Endothelial cell of umbilical vein (primary cell): ENCODE measurements at regions not wholly inside any gene's neighbourhood (a gene's known extent, or its start where the extent isn't known, plus 50 kb on each side); places are given as distances from the start of the nearest gene placed in this dataset.

ENCODE experiments used
- BruUV-seq: library from RNA; stranded (reverse); fragments of 400-500 nt; replicated peaks from 2 replicates; lab custom pipeline; 2021; lab: Mats Ljungman, UMichigan
- CTCF ChIA-PET: fragments of 300-600, 350-600 bp; sonication (Branson Sonifier 250); formaldehyde crosslinking; loops from one replicate; lab custom pipeline; 2021; ENCODE audit warnings: antibody characterized with exemption, inconsistent platforms; lab: Charles Lee
- POLR2A ChIA-PET: fragments of 300-600, 350-600 bp; sonication (Branson Sonifier 250); formaldehyde crosslinking; loops from one replicate; lab custom pipeline; 2021; ENCODE audit warnings: antibody characterized with exemption, inconsistent platforms; lab: Charles Lee
- DNase-seq: peaks from one replicate; pipeline ENCODE4 v3.0.0-alpha.2; 2011; ENCODE audit warnings: low read depth, low spot score
- FAIRE-seq: peaks from 2 replicates; lab custom pipeline; 2011; peaks lifted over from hg19 to GRCh38; lab: Jason Lieb, UNC
- H2AFZ ChIP-seq: 2 replicates; pipeline ENCODE4 v1.6.0; 2012; ENCODE audit warnings: low read depth, low read length, control low read depth, inconsistent platforms
- H3K27ac ChIP-seq: 2 replicates; pipeline ENCODE4 v1.5.1; 2011; ENCODE audit warnings: low read depth, mild to moderate bottlenecking, control low read depth, low read length, moderate library complexity; ENCODE audit not compliant: insufficient read depth
- H3K27me3 ChIP-seq, 2 experiments: 2 replicates each; pipeline versions ENCODE4 v1.6.0 to v1.6.1; 2011; ENCODE audit warnings: low read length in 2 of 2, mixed read lengths in 1 of 2; ENCODE audit not compliant: control insufficient read depth in 2 of 2, insufficient read depth in 2 of 2
- H3K36me3 ChIP-seq, 2 experiments: 2 replicates in 1 of 2; 3 replicates in 1 of 2; pipeline ENCODE4 v1.5.1; 2011; ENCODE audit warnings: low read length in 2 of 2, mild to moderate bottlenecking in 1 of 2, moderate library complexity in 1 of 2; ENCODE audit not compliant: control insufficient read depth in 2 of 2, insufficient read depth in 2 of 2; ENCODE audit errors: extremely low read depth in 1 of 2
- H3K4me1 ChIP-seq: 3 replicates; pipeline ENCODE4 v1.5.1; 2011; ENCODE audit warnings: mild to moderate bottlenecking, low read length; ENCODE audit not compliant: control insufficient read depth, insufficient read depth; ENCODE audit errors: extremely low read depth
- H3K4me2 ChIP-seq: 2 replicates; pipeline ENCODE4 v1.6.1; 2011; ENCODE audit warnings: low read length, control low read depth, mixed read lengths; ENCODE audit not compliant: insufficient read depth
- H3K4me3 ChIP-seq, 3 experiments: fragments of 200-600 bp in 1 of 3; sonication (generic), shearing (Covaris generic) in 1 of 3; replicated peaks in 1 of 3; 2 replicates each; pipeline ENCODE4 v1.5.1; 2011 to 2016; ENCODE audit warnings: control low read depth in 3 of 3, low read length in 3 of 3, mild to moderate bottlenecking in 2 of 3, inconsistent platforms in 1 of 3, low read depth in 1 of 3, moderate library complexity in 1 of 3; ENCODE audit not compliant: insufficient read depth in 1 of 3
- H3K79me2 ChIP-seq: 2 replicates; pipeline ENCODE4 v1.6.0; 2012; ENCODE audit warnings: low read length, inconsistent platforms; ENCODE audit not compliant: control insufficient read depth, insufficient read depth
- H3K9ac ChIP-seq: replicated peaks from 2 replicates; pipeline ENCODE3; 2011; ENCODE audit warnings: low read length, control low read depth; ENCODE audit not compliant: insufficient read depth; ENCODE audit errors: extremely low read depth
- H3K9me1 ChIP-seq: replicated peaks from 3 replicates; pipeline ENCODE4 v1.6.0; 2011; ENCODE audit warnings: mild to moderate bottlenecking, low read length; ENCODE audit not compliant: control insufficient read depth, insufficient read depth; ENCODE audit errors: extremely low read depth
- H3K9me3 ChIP-seq: replicated peaks from 2 replicates; pipeline ENCODE4 v1.5.1; 2012; ENCODE audit warnings: low read length, inconsistent platforms; ENCODE audit not compliant: control insufficient read depth, insufficient read depth
- H4K20me1 ChIP-seq: replicated peaks from 2 replicates; pipeline ENCODE3; 2011; ENCODE audit warnings: mild to moderate bottlenecking, low read length; ENCODE audit not compliant: control insufficient read depth, insufficient read depth; ENCODE audit errors: extremely low read depth
- EZH2 ChIP-seq: IDR thresholded peaks from 2 replicates; pipeline ENCODE4 v1.6.1; 2012; ENCODE audit warnings: borderline replicate concordance, low read depth, mild to moderate bottlenecking, moderate library complexity, low read length, inconsistent platforms; ENCODE audit not compliant: severe bottlenecking
- FOS ChIP-seq: IDR thresholded peaks from 2 replicates; pipeline ENCODE4 v1.6.1; 2011; ENCODE audit warnings: mild to moderate bottlenecking, low read length, moderate library complexity, borderline replicate concordance; ENCODE audit not compliant: insufficient read depth
- GATA2 ChIP-seq: IDR thresholded peaks from 2 replicates; pipeline ENCODE4 v1.7.0; 2011; ENCODE audit warnings: low read depth, mild to moderate bottlenecking, moderate library complexity, mixed read lengths, low read length; ENCODE audit not compliant: insufficient read length, insufficient read depth
- JUN ChIP-seq: IDR thresholded peaks from 2 replicates; pipeline ENCODE4 v1.6.1; 2011; ENCODE audit warnings: borderline replicate concordance, low read depth; ENCODE audit not compliant: insufficient read length, insufficient read depth
- MYC ChIP-seq: IDR thresholded peaks from one replicate; pipeline ENCODE4 v1.6.1; 2011; ENCODE audit warnings: mild to moderate bottlenecking, low read depth, low read length
- POLR2A ChIP-seq: IDR thresholded peaks from 2 replicates; pipeline ENCODE4 v1.6.1; 2012; ENCODE audit warnings: low read depth, mild to moderate bottlenecking, control low read depth, low read length
- POLR2AphosphoS5 ChIP-seq: IDR thresholded peaks from 2 replicates; pipeline ENCODE4 v1.6.1; 2012; ENCODE audit warnings: low read depth, mild to moderate bottlenecking, control low read depth, low read length, moderate library complexity; ENCODE audit not compliant: insufficient read depth
- dilution Hi-C: fragments of 300-500 bp; cut with MboI; formaldehyde crosslinking; loops from one replicate; pipeline ENCODE4 v1.15.0; 2019; ENCODE audit warnings: low sequenced_read_pairs; ENCODE audit not compliant: extremely low pct_ligation_motif_present
- intact Hi-C: fragments of 100-400 bp; cut with micrococcal nuclease; formaldehyde crosslinking; loops from one replicate; pipeline ENCODE4 v1.10.0; 2022
- TF ChIP-seq, protein P1 (sequence below): IDR thresholded peaks from 2 replicates; pipeline ENCODE4 v1.6.1; 2011; ENCODE audit not compliant: insufficient read depth, insufficient read length
- TF ChIP-seq, protein P2 (sequence below), 2 donors: IDR thresholded peaks; 1 replicate in 1 of 2; 2 replicates in 1 of 2; pipeline ENCODE4 v1.5.1; 2011; ENCODE audit warnings: low read length in 2 of 2, mild to moderate bottlenecking in 2 of 2, moderate library complexity in 2 of 2, control low read depth in 1 of 2, inconsistent platforms in 1 of 2, low read depth in 1 of 2; ENCODE audit not compliant: insufficient read depth in 1 of 2; ENCODE audit errors: extremely low read depth in 1 of 2

DNA sequence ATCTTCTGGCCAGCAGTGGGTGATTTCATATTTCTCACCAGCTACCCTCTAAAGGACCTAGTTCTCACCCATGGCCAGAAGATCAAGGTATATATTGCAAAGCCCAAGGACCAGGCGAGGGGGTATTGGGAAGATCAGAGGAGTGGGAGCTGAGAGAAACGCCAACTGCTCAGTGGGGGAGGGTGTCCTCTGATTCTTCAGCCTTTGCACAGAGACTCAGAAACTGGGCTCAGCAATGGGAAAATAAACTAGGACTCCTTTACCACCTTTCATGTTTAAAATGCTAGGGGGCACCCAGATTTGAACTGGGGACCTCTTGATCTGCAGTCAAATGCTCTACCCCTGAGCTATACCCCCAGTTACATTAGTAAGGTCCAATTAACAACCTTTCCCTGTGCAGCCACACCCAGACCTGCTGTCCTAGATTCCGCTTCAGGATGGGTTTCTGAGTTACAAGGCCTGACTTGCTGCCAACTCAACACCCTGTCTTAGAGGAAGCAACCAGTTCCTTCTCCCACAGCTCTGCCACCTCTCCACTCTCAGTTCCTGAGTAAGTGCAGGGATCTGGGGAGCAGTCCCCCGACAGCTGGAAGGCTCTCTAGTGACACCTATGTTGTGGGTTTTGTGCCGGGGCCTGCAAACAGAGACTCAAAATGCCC is 93.5 kb downstream of the ZNF783 start:
- POLR2A ChIA-PET, result no interaction called here
- no TSS peak for BruUV-seq
- FAIRE-seq, result no peak

DNA sequence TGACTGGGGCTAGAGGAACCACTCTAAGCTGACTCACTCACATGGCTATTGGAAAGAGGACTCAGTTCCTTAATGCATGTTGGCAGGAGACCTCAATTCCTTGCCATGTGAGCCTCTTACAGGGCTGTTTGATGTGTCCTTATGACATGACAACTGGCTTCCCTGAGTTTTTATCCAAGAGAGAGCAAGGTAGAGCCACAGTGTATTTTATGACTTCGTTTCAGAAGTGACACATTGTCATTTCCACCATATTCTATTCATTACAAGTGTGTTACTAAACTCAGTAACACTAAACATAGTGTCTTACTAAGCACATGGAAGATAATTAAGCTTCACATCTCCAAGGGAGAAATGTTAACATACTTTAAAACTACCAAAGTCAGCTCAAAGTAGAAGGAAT is 98.2 kb downstream of the ZNF777 start:
- Histone ChIP-seq H3K36me3 (no peaks in the 10 kb centered on the region), H3K9me1 (no peaks in the 10 kb centered on the region), H3K4me1 (no peaks in the 10 kb centered on the region), H3K27me3 (peaks cover 0 to 2% of the 10 kb centered on the region in 2 experiments), H3K79me2 (no peaks in the 10 kb centered on the region), H4K20me1 (no peaks in the 10 kb centered on the region), H3K9me3 (no peaks in the 10 kb centered on the region), H2AFZ (no peak overlapping the region), H3K9ac (no peak overlapping the region), H3K4me3 (no peak overlapping the region), H3K27ac (no peak overlapping the region), H3K4me2 (no peak overlapping the region)
- FAIRE-seq, result no peak
- ChIA-PET POLR2A (no interaction called here), CTCF (interaction anchor here (1.3 kb wide), 1 partner anchor 13 kb away, joined by 4 read pairs; no protein-coding TSS in a partner anchor)
- intact Hi-C loops, result no loop called here
- dilution Hi-C loops, result no loop called here
- BruUV-seq, result no TSS peak
- DNase-seq, result no peak
- TF ChIP-seq, protein P1, sequence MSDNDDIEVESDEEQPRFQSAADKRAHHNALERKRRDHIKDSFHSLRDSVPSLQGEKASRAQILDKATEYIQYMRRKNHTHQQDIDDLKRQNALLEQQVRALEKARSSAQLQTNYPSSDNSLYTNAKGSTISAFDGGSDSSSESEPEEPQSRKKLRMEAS, result no peak
- no peak for TF ChIP-seq POLR2A
- no peak for TF ChIP-seq JUN
- no peak for TF ChIP-seq GATA2
- TF ChIP-seq POLR2AphosphoS5, result no peak
- TF ChIP-seq EZH2, result no peak
- TF ChIP-seq, protein P2, sequence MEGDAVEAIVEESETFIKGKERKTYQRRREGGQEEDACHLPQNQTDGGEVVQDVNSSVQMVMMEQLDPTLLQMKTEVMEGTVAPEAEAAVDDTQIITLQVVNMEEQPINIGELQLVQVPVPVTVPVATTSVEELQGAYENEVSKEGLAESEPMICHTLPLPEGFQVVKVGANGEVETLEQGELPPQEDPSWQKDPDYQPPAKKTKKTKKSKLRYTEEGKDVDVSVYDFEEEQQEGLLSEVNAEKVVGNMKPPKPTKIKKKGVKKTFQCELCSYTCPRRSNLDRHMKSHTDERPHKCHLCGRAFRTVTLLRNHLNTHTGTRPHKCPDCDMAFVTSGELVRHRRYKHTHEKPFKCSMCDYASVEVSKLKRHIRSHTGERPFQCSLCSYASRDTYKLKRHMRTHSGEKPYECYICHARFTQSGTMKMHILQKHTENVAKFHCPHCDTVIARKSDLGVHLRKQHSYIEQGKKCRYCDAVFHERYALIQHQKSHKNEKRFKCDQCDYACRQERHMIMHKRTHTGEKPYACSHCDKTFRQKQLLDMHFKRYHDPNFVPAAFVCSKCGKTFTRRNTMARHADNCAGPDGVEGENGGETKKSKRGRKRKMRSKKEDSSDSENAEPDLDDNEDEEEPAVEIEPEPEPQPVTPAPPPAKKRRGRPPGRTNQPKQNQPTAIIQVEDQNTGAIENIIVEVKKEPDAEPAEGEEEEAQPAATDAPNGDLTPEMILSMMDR (IDR thresholded peaks at IDR 0.05; ENCODE audit: extremely low read depth in 1 of 2, insufficient read depth in 1 of 2, low read depth in 1 of 2, low read length in 2 of 2), result no peak
- TF ChIP-seq FOS, result no peak
- TF ChIP-seq MYC, result no peak

More for the DNA sequence above, 93.5 kb downstream of the ZNF783 start:
- Histone ChIP-seq H2AFZ (no peak overlapping the region), H3K9ac (no peak overlapping the region), H4K20me1 (no peaks in the 10 kb centered on the region), H3K4me3 (no peak overlapping the region), H3K27ac (no peak overlapping the region), H3K27me3 (no peaks in the 10 kb centered on the region), H3K36me3 (no peaks in the 10 kb centered on the region), H3K4me1 (no peaks in the 10 kb centered on the region), H3K4me2 (no peak overlapping the region), H3K79me2 (no peaks in the 10 kb centered on the region), H3K9me1 (no peaks in the 10 kb centered on the region), H3K9me3 (no peaks in the 10 kb centered on the region)
- DNase-seq, result no peak
- TF ChIP-seq, protein P2 (IDR thresholded peaks at IDR 0.05; ENCODE audit: extremely low read depth in 1 of 2, insufficient read depth in 1 of 2, low read depth in 1 of 2, low read length in 2 of 2), result no peak
- TF ChIP-seq FOS, result no peak
- dilution Hi-C loops, result no loop called here
- intact Hi-C loops, result no loop called here
- CTCF ChIA-PET, result interaction anchor here (2.5 kb wide), 1 partner anchor 45 kb away, joined by 6 read pairs; no protein-coding TSS in a partner anchor
